Activated T-cell treated with anti-CD3 and anti-CD28 coated beads for 24 hours (primary cell): ENCODE measurements at regions not wholly inside any gene's neighbourhood (a gene's known extent, or its start where the extent isn't known, plus 50 kb on each side); places are given as distances from the start of the nearest gene placed in this dataset.

Source experiments
- DNase-seq: peaks from one replicate; pipeline ENCODE4 v3.0.0-alpha.2; 2020; ENCODE audit warnings: low read depth

DNA sequence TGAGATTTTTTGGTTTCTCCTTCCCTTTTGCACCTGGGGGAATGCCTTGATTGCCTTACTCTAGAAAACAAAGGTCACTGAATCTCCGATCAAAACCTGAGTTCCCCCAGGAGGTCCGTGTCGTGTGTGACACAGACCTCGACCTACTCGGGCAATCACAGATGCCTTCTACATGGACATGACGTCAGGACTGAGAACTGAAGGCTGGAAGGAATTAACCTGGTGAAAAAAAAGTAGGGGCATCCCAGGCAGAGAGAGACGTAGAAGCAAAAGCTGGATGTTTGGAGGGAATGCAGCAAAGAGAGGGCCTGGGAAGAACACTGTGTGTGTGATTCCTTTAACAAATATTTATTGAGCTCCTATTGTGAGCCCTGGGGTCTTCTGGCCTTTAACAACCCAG, 178.0 kb downstream of the PRDM2 start:
- DNase-seq = no peak

DNA sequence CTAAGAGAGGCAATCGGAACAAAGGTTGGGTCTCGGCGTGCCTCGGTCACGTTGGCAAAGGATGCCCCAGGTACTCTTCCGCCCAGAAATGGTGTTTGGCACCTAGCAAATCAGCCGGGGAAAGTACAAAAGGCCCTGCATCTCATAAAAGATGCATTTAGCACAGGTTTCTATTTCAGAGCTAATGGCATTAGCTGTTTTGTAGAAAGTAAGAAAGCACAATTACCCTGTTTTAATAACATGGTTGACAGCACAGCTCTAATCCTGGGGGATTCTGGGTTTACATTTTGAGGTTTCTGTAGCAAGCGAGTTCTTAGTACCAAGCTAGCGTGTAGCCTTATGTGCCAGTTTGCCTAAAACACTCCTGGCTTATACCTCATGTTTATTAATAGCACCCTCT, 178.5 kb downstream of the PRDM2 start:
- no peak for DNase-seq

DNA sequence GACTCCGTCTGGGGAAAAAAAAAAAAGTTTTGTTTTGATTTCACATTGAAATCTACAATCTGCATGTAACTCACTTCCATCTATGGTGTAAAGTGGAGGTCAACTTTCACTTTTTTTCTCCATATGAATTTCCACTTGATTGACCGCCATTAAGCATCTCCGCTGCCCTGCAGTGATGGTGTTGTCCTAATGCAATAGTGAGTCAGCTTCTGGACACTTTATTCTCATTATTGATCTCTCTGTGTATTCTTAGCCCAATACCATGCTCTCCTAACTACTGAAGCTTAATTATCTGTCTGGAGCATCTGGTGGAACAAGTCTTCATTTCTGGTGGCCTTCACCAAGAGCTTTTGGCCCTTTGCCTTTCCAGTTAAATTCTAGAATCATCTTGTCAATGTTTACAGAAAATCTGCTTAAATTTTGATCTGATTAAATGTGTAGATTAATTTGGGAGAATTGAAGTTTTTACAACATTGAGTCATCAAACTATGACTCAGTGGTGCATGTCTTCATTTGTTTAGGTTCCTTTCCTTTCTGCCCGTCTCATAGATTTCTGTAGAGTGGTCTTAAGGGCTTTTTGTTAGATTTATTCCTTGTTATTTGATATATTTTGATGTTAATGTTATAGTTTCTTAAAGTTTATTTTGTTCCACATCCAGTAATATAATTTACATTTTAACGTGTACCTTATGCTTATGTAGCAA, 181.5 kb downstream of the PRDM2 start:
- DNase-seq = no peak

DNA sequence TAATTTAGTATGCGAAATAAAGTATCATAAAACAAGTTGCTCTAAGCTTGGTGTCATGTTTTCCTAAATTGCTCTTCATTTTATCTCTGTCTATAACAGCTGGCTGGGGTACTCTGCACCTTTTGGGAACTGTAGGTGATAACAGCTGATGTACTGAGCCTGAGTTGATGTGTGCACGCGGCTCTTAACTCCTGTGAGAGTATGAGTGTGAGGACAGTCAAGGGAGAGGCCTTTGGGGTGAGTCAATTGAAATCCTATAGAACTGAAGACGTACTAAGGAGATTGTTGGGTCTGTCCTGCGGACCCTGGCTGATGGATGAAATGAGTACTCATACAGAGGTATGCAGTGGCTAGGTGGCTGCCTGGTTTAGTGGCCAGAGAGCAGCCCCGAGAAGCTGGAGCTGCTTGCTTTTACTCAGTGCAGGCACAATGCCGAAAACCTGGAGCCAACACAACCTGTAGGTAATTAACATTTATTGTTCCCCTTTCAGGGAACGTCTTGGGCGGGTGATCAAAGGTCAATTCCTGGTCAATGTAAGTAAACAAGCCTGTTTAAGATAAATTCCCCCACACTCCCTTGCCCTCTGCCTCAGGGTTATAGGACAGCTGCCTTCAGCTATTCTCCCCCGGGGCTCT, 188.5 kb downstream of the PRDM2 start:
- no peak for DNase-seq

DNA sequence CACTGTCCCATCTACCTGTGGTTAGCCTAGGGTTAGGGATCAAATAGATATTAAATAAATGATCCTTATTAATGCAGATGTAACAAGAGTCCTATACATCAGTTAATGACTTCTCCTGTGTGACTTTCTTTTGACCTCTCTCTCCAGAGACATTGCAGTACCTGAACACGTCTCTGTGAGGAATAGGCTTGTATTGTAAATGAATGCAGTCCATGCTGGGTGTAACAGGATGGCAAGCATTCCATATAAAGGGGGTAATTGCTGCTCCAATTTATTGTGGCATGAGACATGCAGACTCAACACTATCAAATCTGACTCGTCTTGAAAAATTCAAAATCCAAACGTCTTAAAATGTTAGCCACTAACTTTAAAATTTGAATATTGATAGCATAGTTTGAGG, 189.5 kb downstream of the PRDM2 start:
- DNase-seq = no peak

DNA sequence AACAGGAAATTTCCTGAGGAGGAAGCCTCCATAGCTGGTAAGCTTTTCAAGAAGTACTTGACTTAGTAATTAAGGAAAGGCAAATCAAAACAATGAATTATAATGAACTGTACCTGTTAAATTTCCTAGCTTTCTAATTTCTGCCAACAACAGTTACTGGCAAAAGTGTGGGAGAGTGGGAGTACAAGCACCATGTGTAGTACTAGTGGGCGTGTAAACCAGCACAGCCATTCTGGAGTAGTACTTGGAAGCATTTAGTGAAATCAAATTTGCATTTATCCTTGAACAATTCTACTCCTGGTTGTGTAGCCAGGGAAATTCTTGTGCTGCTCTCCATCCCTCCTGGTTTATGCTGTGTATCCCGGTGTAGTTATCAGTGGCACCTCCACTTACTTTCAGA, 190.8 kb downstream of the PRDM2 start:
- DNase-seq = no peak

DNA sequence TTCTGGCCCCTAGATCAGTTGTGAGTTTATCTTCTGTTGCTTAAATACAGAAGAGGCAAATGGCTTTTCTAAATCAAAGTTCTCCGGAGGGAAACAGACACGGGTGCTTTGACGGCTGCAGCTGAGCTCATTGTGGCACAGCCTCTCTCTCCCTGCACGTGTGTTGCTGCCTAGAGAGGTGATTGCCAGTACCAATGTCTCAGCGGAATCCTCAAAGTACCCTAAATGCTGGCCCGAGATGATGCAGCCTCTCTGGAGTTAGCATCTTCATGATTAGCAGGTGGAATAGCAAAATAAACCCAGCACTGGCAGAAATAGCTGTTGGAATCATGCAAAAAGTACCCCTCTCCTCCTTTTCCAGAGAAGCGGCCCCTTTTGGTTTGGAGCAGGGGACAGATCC, 192.2 kb downstream of the PRDM2 start:
- DNase-seq = no peak

DNA sequence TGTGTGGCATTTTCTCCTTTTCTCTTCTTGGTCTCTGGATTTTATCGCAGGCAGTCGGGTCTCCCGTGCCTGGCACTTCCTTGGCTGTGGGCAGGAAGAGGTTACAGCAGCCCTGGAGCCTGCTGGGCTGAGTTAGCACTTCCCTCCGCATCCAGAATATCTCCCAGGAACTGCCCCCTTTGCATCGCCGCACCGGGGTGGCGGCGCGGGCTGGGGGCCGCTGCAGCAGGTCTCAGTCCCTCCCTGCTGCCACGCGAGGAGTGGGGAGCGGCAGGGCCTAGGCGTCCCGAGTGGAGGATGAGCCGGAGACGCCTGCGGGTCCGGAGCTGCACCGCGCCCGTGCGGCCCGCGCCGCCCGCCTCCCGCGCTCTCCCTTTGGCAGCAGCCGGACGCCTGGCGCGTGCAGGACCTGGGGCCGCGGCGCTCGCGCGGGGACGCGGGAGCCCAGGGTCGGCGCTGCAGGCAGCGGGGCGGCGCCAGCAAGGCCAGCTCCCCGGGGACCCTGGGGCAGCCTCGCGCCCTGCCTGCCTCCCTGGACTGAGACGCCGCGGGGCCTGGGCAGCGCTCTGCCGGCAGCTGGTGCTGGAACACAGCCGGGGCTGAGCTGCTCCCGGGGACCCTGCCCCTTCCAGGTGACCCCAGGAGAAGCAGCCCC, 192.8 kb downstream of the PRDM2 start:
- DNase-seq = no peak

DNA sequence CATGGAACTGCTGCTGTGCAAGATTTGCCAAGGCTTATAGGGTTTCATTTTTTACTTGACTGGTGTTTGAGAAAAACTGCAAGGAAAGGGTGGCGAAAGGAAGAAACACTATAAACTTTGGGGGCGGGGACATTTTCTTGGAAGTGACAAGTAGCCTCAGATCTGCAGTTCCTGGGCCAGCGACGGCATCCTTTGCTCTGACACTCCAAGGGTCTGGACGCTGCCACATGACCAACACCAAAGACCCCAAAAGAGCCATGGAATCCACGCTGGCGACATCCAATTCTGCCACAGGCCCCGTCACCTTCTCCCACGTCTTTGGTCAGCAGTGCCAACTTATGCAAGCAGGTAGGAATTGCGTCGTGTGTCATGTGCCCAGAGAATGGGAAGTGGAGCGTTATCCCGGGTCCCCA, 193.4 kb downstream of the PRDM2 start:
- DNase-seq = no peak

DNA sequence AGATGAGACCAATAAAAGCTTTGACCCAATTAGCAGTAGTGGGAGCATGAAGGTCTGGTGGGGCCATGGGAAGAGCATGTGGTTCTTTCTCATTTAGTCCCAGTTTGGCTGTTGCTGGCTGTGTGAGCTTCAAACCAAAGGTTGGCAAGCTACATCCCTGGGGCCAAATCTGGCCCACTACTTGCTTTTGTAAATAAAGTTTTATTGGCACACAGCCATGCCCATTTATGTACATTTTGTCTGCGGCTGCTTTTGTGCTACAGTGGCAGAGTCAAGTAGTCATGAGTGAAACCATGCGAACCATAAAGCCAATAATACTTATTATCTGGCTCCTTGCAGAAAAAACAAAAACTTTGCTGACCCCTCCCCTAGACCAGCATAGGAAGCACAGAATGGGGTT, 196.9 kb downstream of the PRDM2 start:
- DNase-seq = no peak

DNA sequence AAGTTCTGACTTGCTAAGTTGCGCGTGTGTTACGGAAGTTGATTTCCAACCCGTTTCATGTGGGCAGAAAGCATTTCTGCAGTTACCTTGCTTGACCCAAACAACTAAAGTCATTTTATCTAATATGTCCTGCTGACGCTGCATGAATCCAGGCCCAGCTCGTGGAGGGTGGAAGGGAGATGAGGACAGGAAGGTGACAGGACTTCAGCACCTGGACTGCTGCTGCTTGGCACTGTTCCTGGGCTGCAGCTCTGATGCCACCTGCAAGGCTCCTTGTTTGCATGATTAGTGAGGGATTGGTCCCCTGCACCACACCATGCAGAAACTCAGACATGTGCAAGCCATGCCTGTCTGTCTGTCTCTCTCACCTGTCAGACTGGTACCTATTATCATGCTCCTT, 198.4 kb downstream of the PRDM2 start:
- DNase-seq = no peak

DNA sequence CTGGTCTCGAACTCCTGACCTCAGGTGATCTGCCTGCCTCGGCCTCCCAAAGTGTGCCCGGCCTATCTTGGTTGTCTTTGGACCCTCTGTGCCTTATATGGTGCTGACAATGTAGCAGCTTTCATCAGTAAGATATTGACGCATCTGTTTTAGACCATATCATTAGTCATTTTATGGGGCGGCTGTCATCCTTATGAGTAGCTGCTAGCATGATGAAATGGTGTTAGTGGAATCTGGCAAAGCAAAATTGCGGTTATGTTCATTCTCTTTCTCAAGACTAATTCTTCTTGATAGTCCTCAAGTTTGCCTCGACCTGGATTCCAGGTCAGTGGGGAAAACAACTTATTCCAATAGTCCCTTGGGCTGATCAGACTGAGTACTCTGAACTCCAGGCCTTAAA, 199.9 kb downstream of the PRDM2 start:
- DNase-seq = no peak

DNA sequence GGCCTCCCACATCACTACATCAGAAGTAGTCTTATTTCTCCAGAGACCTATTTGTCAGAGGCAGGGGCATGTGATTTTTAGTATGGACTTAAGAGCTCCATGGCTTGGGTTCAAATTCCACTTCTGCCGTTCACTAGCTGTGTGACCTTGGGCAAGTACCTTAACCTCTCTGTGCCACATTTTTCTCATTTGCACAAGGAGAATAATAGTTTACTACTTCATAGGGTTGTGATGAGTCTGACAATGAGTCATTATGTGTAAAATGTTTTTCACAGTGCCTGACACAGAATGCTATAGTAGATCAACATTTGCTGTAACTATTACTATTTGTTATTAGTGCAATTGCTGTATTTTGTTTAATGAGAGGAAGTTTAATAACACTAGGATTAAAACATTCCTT, 200.6 kb downstream of the PRDM2 start:
- DNase-seq = no peak

DNA sequence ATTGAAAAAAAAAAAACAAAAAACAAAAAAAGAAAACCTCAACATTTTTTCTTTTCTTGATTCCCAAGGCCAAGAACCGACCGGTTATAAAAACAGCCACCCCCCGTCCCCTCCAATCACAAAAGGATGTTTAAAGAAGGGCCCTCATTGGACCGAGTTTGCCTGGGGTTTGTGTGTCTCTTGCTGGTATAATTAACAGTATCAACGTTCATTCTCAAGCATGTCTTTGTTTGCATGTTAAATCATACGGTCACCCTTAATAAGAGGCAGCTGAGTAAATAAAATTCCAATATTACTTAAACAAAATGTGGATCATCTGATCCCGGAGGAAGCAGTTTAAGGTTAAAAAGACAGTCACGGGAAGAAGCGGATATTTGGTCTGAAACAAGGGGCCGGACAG, 201.1 kb downstream of the PRDM2 start:
- no peak for DNase-seq

DNA sequence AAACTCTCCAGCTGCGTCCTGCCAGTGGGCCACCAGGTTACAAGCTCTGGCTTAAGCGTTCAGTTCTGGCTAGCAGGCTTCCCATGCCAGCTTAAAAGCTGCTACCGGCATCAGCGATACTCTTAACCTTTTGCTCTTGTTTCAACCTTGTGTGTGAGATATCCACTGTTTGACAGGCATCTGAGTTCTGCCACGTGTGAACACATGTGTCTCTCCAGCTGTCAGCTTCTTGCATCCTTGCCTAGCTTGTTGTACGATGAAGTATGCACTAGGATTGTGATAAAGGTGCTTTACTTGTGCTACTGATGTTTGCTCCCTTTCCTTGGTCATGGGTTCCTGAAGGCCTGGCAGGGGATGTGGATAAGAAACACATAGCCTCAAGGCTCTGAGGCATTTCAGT, 201.6 kb downstream of the PRDM2 start:
- DNase-seq = no peak

DNA sequence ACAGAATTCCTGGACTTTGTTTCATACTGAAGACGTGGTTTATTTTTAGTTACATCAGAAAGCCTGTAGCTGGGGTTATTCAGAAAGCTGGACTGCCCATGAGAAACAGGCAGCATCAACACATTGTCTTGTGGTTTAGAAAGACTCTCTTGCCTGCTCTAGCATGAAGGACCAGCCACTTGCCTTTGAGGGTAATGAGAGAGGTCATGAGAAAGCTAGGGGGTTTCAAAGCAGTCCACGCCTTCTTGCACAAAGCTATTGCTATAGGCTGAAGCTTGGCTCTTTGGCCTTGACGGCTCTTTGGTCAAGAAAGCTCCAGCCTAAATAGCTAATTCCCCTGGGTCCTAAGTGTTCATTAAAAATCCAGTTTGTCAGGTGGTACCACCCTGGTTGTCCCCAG, 208.1 kb downstream of the PRDM2 start:
- no peak for DNase-seq

DNA sequence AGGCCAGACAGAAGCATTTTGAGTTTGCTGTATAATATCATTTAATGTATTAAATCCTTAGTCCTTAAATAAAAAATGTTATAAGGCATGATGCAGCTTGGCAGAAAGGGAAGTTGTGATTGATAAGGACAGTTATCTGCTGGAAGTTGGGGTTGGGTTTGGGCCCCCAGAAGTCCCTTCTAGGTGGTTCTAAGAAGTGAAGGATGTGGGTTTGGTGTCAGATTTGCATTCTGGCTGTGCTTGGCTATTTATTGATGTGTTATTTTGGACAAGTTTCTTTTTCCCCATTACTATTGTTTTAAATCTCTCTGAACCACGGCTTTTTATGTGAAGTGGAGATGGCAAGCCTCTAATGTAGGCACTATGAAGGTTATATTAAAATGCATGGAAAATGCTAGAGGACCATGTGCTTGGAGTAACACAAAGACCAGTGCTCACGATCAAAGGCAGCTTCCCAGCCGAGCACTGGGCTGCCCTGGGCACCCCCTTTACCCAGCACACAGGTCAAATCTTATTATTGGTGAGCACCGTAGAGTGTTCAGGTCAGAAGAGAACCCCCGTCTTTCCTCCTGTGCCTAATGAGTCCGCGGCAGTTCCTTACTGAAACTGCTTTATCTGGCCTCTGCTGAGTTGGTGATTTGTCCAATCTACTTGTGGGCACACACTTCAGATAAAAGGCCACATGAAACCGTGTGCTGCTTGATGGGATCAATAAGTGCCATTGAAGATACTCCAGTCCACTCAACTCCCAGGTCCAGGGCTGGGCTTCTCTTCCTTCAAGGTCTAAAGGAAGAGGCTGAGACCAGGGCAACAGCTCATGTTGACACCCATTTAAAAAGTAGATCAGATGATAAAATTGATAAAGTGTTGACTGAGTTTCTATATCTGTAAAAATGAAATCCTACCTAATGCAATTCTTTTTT, 212.0 kb downstream of the PRDM2 start:
- no peak for DNase-seq

DNA sequence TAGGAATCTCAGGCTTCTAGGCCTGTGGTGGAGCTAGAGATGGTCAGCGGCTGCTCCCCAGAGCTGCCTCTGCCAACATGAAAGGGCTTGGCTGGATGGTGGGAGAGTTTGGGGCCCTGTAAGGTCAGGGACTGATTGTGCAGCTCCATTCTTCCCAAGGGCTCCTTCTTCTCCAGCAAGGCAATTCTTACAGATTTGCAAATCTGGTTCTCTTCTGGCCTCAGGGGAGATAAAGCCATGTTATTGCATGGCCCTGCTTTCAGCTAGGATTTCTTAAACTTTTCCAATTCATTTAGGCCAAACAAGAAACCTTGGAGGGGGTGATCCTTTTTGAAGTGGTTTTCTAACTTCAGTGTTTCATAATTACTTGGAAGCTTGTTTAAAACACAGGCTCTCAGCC, 213.4 kb downstream of the PRDM2 start:
- no peak for DNase-seq

DNA sequence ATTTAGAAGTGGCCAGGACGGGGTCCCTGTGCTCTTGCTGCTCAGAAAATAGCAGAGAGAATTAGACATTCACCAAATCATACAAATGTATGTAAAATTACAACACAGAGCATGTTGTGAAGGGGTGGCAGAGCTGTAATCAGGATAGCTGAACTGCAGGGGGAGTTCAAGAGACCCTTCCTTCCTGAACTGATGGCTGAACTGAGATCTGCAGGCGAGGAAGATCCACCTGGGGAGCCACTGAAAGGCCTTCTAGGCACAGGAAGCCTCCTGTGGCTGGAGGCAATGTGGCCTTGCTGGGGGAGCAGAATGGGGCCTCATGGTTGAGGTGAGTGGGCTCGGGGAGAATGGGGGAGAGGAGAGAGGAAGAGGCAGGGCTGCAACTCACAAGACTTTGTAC, 216.5 kb downstream of the PRDM2 start:
- DNase-seq = no peak

DNA sequence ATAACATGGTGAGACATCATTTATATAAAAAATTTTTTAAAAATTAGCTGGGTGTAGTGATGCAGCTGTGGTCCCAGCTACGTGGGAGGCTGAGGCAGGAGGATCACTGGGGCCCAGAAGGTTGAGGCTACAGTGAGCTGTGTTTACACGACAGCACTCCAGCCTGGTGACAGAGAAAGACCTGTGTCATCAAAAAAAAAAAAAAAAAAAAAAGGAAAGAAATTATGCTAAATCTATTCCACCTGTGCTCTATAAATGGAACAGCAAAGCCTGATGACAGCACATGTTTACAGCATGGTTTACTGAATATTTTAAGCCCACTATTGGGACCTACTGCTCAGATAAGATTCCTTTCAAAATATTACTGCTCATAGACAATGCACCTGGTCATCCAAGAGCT, 217.6 kb downstream of the PRDM2 start:
- no peak for DNase-seq

DNA sequence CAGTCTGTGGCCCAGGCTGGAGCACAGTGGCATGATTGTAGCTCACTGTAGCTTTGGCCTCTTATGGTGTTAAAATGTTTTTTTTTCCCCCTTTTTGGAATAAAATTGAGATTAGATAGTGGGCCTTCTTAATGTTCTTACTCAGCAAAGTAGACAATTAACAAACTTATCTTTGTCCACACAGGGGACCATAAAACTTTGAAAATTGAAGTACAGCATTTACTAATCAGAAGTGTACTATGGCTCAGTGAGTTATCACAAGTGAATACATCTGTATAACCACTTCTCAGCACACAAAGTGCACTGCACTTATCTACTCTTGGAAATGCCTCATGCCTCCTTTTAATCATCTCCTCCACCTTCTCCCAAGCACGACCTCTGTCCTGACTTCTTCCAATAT, 218.9 kb downstream of the PRDM2 start:
- DNase-seq = no peak

DNA sequence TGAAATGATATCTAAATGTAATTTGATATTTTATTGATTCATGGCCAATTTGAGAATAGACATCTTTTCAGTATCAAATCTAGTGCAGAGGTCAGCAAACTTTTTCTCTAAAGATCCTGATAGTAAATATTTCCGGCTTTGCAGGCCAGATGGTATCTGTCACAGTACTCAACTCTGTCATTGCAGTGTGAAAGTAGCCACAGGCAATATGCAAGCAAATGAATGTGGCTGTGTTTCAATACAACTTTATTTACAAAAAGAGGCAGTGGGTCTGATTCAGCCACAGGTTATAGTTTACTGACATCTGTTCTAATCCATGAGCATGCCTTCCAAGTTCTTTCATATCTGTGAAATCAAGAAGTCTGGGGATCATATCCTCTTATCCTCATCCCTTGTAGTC, 221.2 kb downstream of the PRDM2 start:
- no peak for DNase-seq
